Transverse colon (tissue), 4 donors: ENCODE measurements at regions not wholly inside any gene's neighbourhood (a gene's known extent, or its start where the extent isn't known, plus 50 kb on each side); places are given as distances from the start of the nearest gene placed in this dataset.

Experiments used
- DNase-seq: peaks from one replicate; pipeline ENCODE4 v3.0.0-alpha.2; 2019
- H3K27ac ChIP-seq, 4 donors: fragments of 200-600 bp; sonication (generic); 2 replicates each; pipeline ENCODE4 v1.5.1; 2016 to 2018; ENCODE audit warnings: inconsistent platforms in 4 of 4
- H3K27me3 ChIP-seq: fragments of 200-600 bp; sonication (generic); 2 replicates; pipeline ENCODE4 v1.5.1; 2017; ENCODE audit warnings: inconsistent platforms
- H3K36me3 ChIP-seq, 4 donors: fragments of 200-600 bp; sonication (generic); 2 replicates each; pipeline ENCODE4 v1.5.1; 2017 to 2019; ENCODE audit warnings: inconsistent platforms in 4 of 4
- H3K4me1 ChIP-seq, 4 donors: fragments of 200-600 bp; sonication (generic); 2 replicates each; pipeline ENCODE4 v1.5.1; 2017 to 2020; ENCODE audit warnings: inconsistent platforms in 4 of 4
- H3K4me3 ChIP-seq, 4 donors: fragments of 200-600 bp; sonication (generic); 1 replicate in 1 of 4; 2 replicates in 3 of 4; pipeline versions ENCODE4 v1.5.1 to v1.6.1; 2017 to 2019; ENCODE audit warnings: inconsistent platforms in 4 of 4
- H3K9me3 ChIP-seq, 2 donors: fragments of 200-600 bp; sonication (generic); 2 replicates each; pipeline ENCODE4 v1.5.1; 2017 to 2019; ENCODE audit warnings: inconsistent platforms in 2 of 2
- EP300 ChIP-seq: sonication (generic); formaldehyde crosslinking; IDR thresholded peaks from one replicate; pipeline ENCODE4 v1.6.1; 2017; ENCODE audit warnings: antibody characterized with exemption, low read depth
- POLR2A ChIP-seq: fragments of 450-650 bp; IDR thresholded peaks from one replicate; pipeline ENCODE4 v1.6.1; 2016; ENCODE audit warnings: antibody characterized with exemption, mild to moderate bottlenecking, moderate library complexity
- POLR2AphosphoS5 ChIP-seq, 3 donors: sonication (generic); formaldehyde crosslinking; IDR thresholded peaks; one replicate each; pipeline ENCODE4 v1.6.1; 2016; ENCODE audit warnings: antibody characterized with exemption in 3 of 3
- WGBS, 2 donors: methylation state at CpG; one replicate each; pipeline ENCODE4 v1.1.5; 2018; ENCODE audit warnings: low coverage in 1 of 2; 5-methylcytosine and 5-hydroxymethylcytosine counted together
- in situ Hi-C, 4 donors: fragments of 200-750 bp; cut with MboI; loops; one replicate each; pipeline versions ENCODE4 v1.15.0 to v1.15.1; 2017; ENCODE audit warnings: low sequenced_read_pairs in 3 of 4, low pct_ligation_motif_present in 1 of 4, low pct_unique_long_range_greater_than_20kb in 1 of 4
- intact Hi-C: fragments of 100-400 bp; cut with DNase I; formaldehyde crosslinking; loops from one replicate; pipeline ENCODE4 v1.15.1; 2023; ENCODE audit warnings: low total_unique reads
- TF ChIP-seq, protein P1 (sequence below), 5 experiments: fragments of 200-600 bp in 3 of 5; fragments of 450-650 bp in 2 of 5; sonication (generic) in 3 of 5; IDR thresholded peaks; 1 replicate in 2 of 5; 2 replicates in 3 of 5; pipeline ENCODE4 v1.5.1; 2016 to 2017; ENCODE audit warnings: antibody characterized with exemption in 5 of 5, inconsistent platforms in 3 of 5, mild to moderate bottlenecking in 2 of 5, moderate library complexity in 1 of 5

DNA sequence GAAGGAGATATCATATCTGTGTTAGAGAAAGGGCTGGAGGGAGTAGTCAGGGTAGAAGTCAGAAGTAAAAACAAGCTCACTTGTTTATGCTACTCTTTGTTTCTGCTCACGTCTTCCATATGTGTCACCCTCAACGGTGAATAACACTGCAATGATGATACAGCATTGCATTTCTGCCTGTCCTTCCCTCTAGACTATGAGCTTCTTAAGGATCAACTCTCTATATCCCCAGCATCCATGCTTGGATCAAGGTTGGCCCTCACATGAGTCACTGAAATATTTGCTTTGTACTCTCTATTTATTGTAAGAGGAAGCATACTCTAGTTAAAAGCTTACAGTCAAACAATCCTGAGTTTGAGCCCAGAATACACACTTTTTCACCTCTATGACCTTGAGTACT is 406.0 kb downstream of the RFC3 start:
- DNase-seq, result no peak
- H3K9me3 ChIP-seq, result peaks cover 0 to 3% of the 10 kb centered on the region in 2 donors
- H3K4me3 ChIP-seq, result no peak overlapping the region
- no peak overlapping the region for H3K27ac ChIP-seq
- no peaks in the 10 kb centered on the region for H3K4me1 ChIP-seq
- intact Hi-C loops, result no loop called here
- H3K27me3 ChIP-seq, result no peaks in the 10 kb centered on the region
- TF ChIP-seq EP300 (no peak), POLR2AphosphoS5 (IDR thresholded peaks at IDR 0.05) (no peak)
- TF ChIP-seq, protein P1, sequence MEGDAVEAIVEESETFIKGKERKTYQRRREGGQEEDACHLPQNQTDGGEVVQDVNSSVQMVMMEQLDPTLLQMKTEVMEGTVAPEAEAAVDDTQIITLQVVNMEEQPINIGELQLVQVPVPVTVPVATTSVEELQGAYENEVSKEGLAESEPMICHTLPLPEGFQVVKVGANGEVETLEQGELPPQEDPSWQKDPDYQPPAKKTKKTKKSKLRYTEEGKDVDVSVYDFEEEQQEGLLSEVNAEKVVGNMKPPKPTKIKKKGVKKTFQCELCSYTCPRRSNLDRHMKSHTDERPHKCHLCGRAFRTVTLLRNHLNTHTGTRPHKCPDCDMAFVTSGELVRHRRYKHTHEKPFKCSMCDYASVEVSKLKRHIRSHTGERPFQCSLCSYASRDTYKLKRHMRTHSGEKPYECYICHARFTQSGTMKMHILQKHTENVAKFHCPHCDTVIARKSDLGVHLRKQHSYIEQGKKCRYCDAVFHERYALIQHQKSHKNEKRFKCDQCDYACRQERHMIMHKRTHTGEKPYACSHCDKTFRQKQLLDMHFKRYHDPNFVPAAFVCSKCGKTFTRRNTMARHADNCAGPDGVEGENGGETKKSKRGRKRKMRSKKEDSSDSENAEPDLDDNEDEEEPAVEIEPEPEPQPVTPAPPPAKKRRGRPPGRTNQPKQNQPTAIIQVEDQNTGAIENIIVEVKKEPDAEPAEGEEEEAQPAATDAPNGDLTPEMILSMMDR (IDR thresholded peaks at IDR 0.05), result no peak
- no peaks in the 10 kb centered on the region for H3K36me3 ChIP-seq
- 76 to 100% methylated on average over 2 of the region's 2 CpGs for WGBS, 2 donors
- in situ Hi-C loops, result no loop called here

DNA sequence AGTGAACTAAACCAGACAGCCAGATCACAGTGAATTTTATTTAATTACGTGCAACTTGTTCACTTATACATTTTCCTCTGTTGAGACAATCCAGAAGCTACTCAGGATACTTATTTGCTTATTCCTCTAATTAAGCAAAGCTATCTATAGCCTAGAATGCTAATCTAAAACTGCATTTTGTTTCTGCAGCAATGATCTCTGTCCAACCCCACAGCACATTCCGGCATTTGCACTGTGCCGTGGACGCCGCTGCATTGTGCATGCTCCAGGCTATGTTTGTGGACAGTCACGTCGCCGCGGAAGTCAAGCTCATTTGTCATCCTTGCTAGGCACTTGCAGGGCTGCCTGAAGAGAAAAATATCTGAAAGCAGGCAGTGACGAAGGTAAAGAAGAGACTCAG is 406.9 kb downstream of the RFC3 start:
- Histone ChIP-seq H3K27me3 (no peaks in the 10 kb centered on the region), H3K36me3 (no peaks in the 10 kb centered on the region), H3K9me3 (peaks cover 0 to 3% of the 10 kb centered on the region in 2 donors), H3K27ac (no peak overlapping the region), H3K4me1 (no peaks in the 10 kb centered on the region), H3K4me3 (no peak overlapping the region)
- 83 to 86% methylated on average over 10 of the region's 10 CpGs for WGBS, 2 donors
- in situ Hi-C loops (no loop called here), intact Hi-C loops (loop anchor here (5.0 kb wide), 1 partner anchor 1708 kb away; no protein-coding TSS in a partner anchor)
- TF ChIP-seq, protein P1 (IDR thresholded peaks at IDR 0.05), result no peak
- TF ChIP-seq EP300 (no peak), POLR2AphosphoS5 (IDR thresholded peaks at IDR 0.05) (no peak), POLR2A (no peak)
- DNase-seq, result no peak

DNA sequence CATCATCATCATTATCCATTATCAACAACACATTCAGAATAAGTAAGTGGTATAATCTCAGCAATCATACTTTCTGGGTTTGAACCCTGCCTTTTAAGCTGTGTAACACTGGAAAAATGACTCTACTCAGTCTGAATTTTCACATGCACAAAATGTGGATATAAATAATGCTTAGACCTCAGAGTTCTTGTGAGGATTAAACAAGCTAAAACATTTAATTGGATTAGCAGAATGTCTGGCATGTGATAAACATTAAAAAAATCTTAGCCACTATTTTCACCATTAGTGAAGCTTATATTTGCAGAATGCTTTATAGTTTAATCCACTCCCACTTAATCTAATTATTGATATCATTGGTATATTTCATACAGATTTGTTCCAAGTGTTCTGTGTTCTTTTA is 412.3 kb downstream of the RFC3 start:
- Histone ChIP-seq H3K9me3 (peaks cover 0 to 3% of the 10 kb centered on the region in 2 donors), H3K27ac (no peak overlapping the region), H3K27me3 (no peaks in the 10 kb centered on the region), H3K4me3 (no peak overlapping the region), H3K36me3 (no peaks in the 10 kb centered on the region), H3K4me1 (no peaks in the 10 kb centered on the region)
- DNase-seq, result no peak
- no peak for TF ChIP-seq POLR2AphosphoS5 (IDR thresholded peaks at IDR 0.05)
- TF ChIP-seq EP300, result no peak
- TF ChIP-seq, protein P1 (IDR thresholded peaks at IDR 0.05), result no peak
- no peak for TF ChIP-seq POLR2A
- in situ Hi-C loops (no loop called here), intact Hi-C loops (no loop called here)

DNA sequence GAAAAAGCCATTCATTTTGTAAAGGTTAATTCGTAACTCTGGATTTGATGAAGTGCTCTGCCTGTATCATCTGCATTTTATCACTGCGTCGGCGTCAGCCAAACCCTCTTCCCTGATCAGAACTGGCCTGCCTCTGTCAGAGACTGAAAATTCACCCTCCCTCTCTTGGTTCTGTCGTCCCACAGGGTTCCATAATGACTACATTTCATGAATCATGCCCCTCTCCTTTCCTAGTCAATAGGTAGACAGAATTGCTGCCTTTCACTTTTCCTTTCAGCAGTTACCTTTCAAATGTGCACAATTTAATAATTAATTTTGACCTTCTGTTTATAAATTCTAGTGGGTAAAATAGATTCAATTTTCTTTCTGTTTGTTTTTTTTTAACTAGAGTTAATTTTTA is 423.4 kb downstream of the RFC3 start:
- intact Hi-C loops (no loop called here), in situ Hi-C loops (no loop called here)
- 70 to 81% methylated on average over 5 of the region's 5 CpGs for WGBS, 2 donors
- no peaks in the 10 kb centered on the region for H3K27me3 ChIP-seq
- no peak overlapping the region for H3K27ac ChIP-seq
- H3K9me3 ChIP-seq, result peaks cover 0 to 3% of the 10 kb centered on the region in 2 donors
- DNase-seq, result no peak
- H3K36me3 ChIP-seq, result no peaks in the 10 kb centered on the region
- H3K4me3 ChIP-seq, result no peak overlapping the region
- no peaks in the 10 kb centered on the region for H3K4me1 ChIP-seq
- no peak for TF ChIP-seq POLR2AphosphoS5 (IDR thresholded peaks at IDR 0.05)
- TF ChIP-seq, protein P1 (IDR thresholded peaks at IDR 0.05), result no peak
- no peak for TF ChIP-seq EP300
- TF ChIP-seq POLR2A, result no peak
